CD14-positive monocyte (primary cell): ENCODE measurements at regions not wholly inside any gene's neighbourhood (a gene's known extent, or its start where the extent isn't known, plus 50 kb on each side); places are given as distances from the start of the nearest gene placed in this dataset.

Source experiments
- DNase-seq, 3 donors: peaks; one replicate each; pipeline ENCODE4 v3.0.0-alpha.2; 2011 to 2022
- H2AFZ ChIP-seq: 2 replicates; pipeline ENCODE4 v1.6.0; 2012; ENCODE audit warnings: mild to moderate bottlenecking, low read depth, low read length, inconsistent platforms; ENCODE audit not compliant: insufficient read depth, poor library complexity, severe bottlenecking
- H3K27ac ChIP-seq, 2 donors: 1 replicate in 1 of 2; 2 replicates in 1 of 2; pipeline ENCODE4 v1.5.1; 2012 to 2013; ENCODE audit warnings: low read length in 2 of 2, control low read depth in 1 of 2, inconsistent platforms in 1 of 2, low read depth in 1 of 2, mild to moderate bottlenecking in 1 of 2
- H3K27me3 ChIP-seq, 2 donors: one replicate each; pipeline versions ENCODE4 v1.6.0 to v1.6.1; 2011 to 2013; ENCODE audit warnings: low read length in 2 of 2; ENCODE audit not compliant: control insufficient read depth in 2 of 2, insufficient read depth in 2 of 2
- H3K36me3 ChIP-seq, 2 donors: replicated peaks in 1 of 2; 1 replicate in 1 of 2; 2 replicates in 1 of 2; pipeline versions ENCODE4 v1.5.1 to v1.6.1; 2012 to 2013; ENCODE audit warnings: low read length in 2 of 2, control low read depth in 1 of 2, inconsistent platforms in 1 of 2, mild to moderate bottlenecking in 1 of 2; ENCODE audit not compliant: insufficient read depth in 2 of 2, control insufficient read depth in 1 of 2
- H3K4me1 ChIP-seq, 2 donors: 1 replicate in 1 of 2; 2 replicates in 1 of 2; pipeline versions ENCODE4 v1.5.1 to v1.6.1; 2012 to 2013; ENCODE audit warnings: low read length in 2 of 2, control low read depth in 1 of 2, inconsistent platforms in 1 of 2, mild to moderate bottlenecking in 1 of 2, moderate library complexity in 1 of 2; ENCODE audit not compliant: insufficient read depth in 2 of 2, control insufficient read depth in 1 of 2
- H3K4me2 ChIP-seq: replicated peaks from 2 replicates; pipeline ENCODE3; 2012; ENCODE audit warnings: low read length, moderate library complexity, mild to moderate bottlenecking; ENCODE audit not compliant: poor library complexity, severe bottlenecking; ENCODE audit errors: extremely low read depth
- H3K4me3 ChIP-seq, 3 experiments: fragments of 200-600 bp in 1 of 3; sonication (generic) in 1 of 3; replicated peaks in 1 of 3; 1 replicate in 2 of 3; 2 replicates in 1 of 3; pipeline ENCODE4 v1.5.1; 2011 to 2013; ENCODE audit warnings: low read length in 3 of 3, mild to moderate bottlenecking in 3 of 3, control low read depth in 2 of 3, low read depth in 2 of 3, inconsistent platforms in 1 of 3, moderate library complexity in 1 of 3
- H3K79me2 ChIP-seq: 2 replicates; pipeline ENCODE4 v1.6.0; 2012; ENCODE audit warnings: mild to moderate bottlenecking, control low read depth, inconsistent platforms, low read length, moderate library complexity; ENCODE audit not compliant: insufficient read depth
- H3K9ac ChIP-seq: 2 replicates; pipeline ENCODE4 v1.6.0; 2017; ENCODE audit warnings: low read length, mild to moderate bottlenecking; ENCODE audit not compliant: insufficient read depth, poor library complexity, severe bottlenecking
- H3K9me3 ChIP-seq, 2 donors: replicated peaks in 1 of 2; 1 replicate in 1 of 2; 2 replicates in 1 of 2; pipeline versions ENCODE4 v1.5.1 to v1.6.1; 2012 to 2013; ENCODE audit warnings: low read length in 2 of 2, control low read depth in 1 of 2; ENCODE audit not compliant: control insufficient read depth in 1 of 2, insufficient read depth in 1 of 2
- H4K20me1 ChIP-seq: 2 replicates; pipeline ENCODE4 v1.6.0; 2012; ENCODE audit warnings: mild to moderate bottlenecking, low read length, control low read depth, moderate library complexity; ENCODE audit not compliant: insufficient read depth
- H3K27ac Mint-ChIP-seq, 7 donors: one replicate each; pipeline ENCODE4 v1.8.0; 2020; ENCODE audit warnings: mild to moderate bottlenecking in 7 of 7, mixed read lengths in 7 of 7, moderate library complexity in 6 of 7, inconsistent platforms in 2 of 7
- H3K27me3 Mint-ChIP-seq, 3 donors: one replicate each; pipeline ENCODE4 v1.8.0; 2021 to 2022; ENCODE audit warnings: low read depth in 3 of 3, mild to moderate bottlenecking in 3 of 3, mixed read lengths in 3 of 3, moderate library complexity in 3 of 3, inconsistent platforms in 1 of 3
- H3K36me3 Mint-ChIP-seq, 2 donors: one replicate each; pipeline ENCODE4 v1.8.0; 2020; ENCODE audit warnings: mixed read lengths in 2 of 2, inconsistent platforms in 1 of 2, mild to moderate bottlenecking in 1 of 2
- H3K4me1 Mint-ChIP-seq: one replicate; pipeline ENCODE4 v1.8.0; 2020; ENCODE audit warnings: mild to moderate bottlenecking, mixed read lengths
- H3K4me3 Mint-ChIP-seq, 2 donors: one replicate each; pipeline ENCODE4 v1.8.0; 2020; ENCODE audit warnings: mild to moderate bottlenecking in 2 of 2, mixed read lengths in 2 of 2, moderate library complexity in 1 of 2
- H3K9me3 Mint-ChIP-seq, 7 donors: one replicate each; pipeline ENCODE4 v1.8.0; 2020 to 2022; ENCODE audit warnings: mixed read lengths in 7 of 7, mild to moderate bottlenecking in 6 of 7, moderate library complexity in 6 of 7, inconsistent platforms in 2 of 7
- CTCF ChIP-seq: fragments of 200-600 bp; IDR thresholded peaks from one replicate; pipeline ENCODE4 v1.8.0; 2022; ENCODE audit warnings: antibody characterized with exemption, mild to moderate bottlenecking
- WGBS: methylation state at CpG from one replicate; pipeline ENCODE4 v1.1.5; 2013; ENCODE audit warnings: missing lambda C conversion rate; ENCODE audit not compliant: insufficient coverage; 5-methylcytosine and 5-hydroxymethylcytosine counted together
- intact Hi-C, 2 donors: fragments of 100-400 bp; cut with micrococcal nuclease; formaldehyde crosslinking; loops; one replicate each; pipeline versions ENCODE4 v1.15.0 to v1.15.1; 2023

GRCh38 chr5:79865579-79865978 is 125.5 kb downstream of the MTX3 start:
- Histone ChIP-seq H3K27me3 (peaks cover 0 to 7% of the 10 kb centered on the region in 2 donors), H3K4me1 (no peaks in the 10 kb centered on the region), H4K20me1 (no peaks in the 10 kb centered on the region), H3K27ac (no peak overlapping the region), H3K4me3 (no peak overlapping the region), H3K9me3 (no peaks in the 10 kb centered on the region), H3K36me3 (no peaks in the 10 kb centered on the region), H3K4me2 (no peak overlapping the region), H3K9ac (no peak overlapping the region), H2AFZ (no peak overlapping the region), H3K79me2 (no peaks in the 10 kb centered on the region)
- no peak for DNase-seq
- intact Hi-C loops: no loop called here
- Mint-ChIP-seq H3K4me3 (no peak overlapping the region), H3K9me3 (peaks cover 0 to 3% (median 0%) of the 10 kb centered on the region in 7 donors), H3K4me1 (no peaks in the 10 kb centered on the region), H3K36me3 (no peaks in the 10 kb centered on the region), H3K27ac (no peak overlapping the region), H3K27me3 (peaks cover 8 to 22% (median 14%) of the 10 kb centered on the region in 3 donors)
- TF ChIP-seq CTCF: no peak
- 100% methylated on average over 2 of the region's 2 CpGs for WGBS

GRCh38 chr5:79864364-79864763 is 126.7 kb downstream of the MTX3 start:
- intact Hi-C loops: no loop called here
- Histone ChIP-seq H3K4me3 (no peak overlapping the region), H3K36me3 (no peaks in the 10 kb centered on the region), H3K79me2 (no peaks in the 10 kb centered on the region), H3K4me1 (no peaks in the 10 kb centered on the region), H4K20me1 (no peaks in the 10 kb centered on the region), H3K4me2 (no peak overlapping the region), H3K27me3 (peaks cover 0 to 10% of the 10 kb centered on the region in 2 donors), H3K9me3 (no peaks in the 10 kb centered on the region), H2AFZ (no peak overlapping the region), H3K27ac (no peak overlapping the region), H3K9ac (no peak overlapping the region)
- H3K27ac Mint-ChIP-seq: no peak overlapping the region
- H3K27me3 Mint-ChIP-seq: peaks cover 9 to 22% (median 22%) of the 10 kb centered on the region in 3 donors
- H3K36me3 Mint-ChIP-seq: no peaks in the 10 kb centered on the region
- H3K4me3 Mint-ChIP-seq: no peak overlapping the region
- TF ChIP-seq CTCF: no peak
- WGBS: 50% methylated on average over 1 of the region's 4 CpGs
- no peaks in the 10 kb centered on the region for H3K4me1 Mint-ChIP-seq
- DNase-seq: no peak
- H3K9me3 Mint-ChIP-seq: peaks cover 0 to 3% (median 0%) of the 10 kb centered on the region in 7 donors
